Keratinocyte (primary cell): ENCODE measurements at regions not wholly inside any gene's neighbourhood (a gene's known extent, or its start where the extent isn't known, plus 50 kb on each side); places are given as distances from the start of the nearest gene placed in this dataset.

ENCODE experiments used
- DNase-seq: peaks from one replicate; pipeline ENCODE4 v3.0.0-alpha.2; 2011; ENCODE audit warnings: low read depth, missing footprints, low spot score
- FAIRE-seq: peaks from 2 replicates; lab custom pipeline; 2011; peaks lifted over from hg19 to GRCh38; lab: Jason Lieb, UNC
- H2AFZ ChIP-seq: 2 replicates; pipeline ENCODE4 v1.6.0; 2012; ENCODE audit warnings: low read length, control low read depth, inconsistent platforms; ENCODE audit not compliant: control insufficient read depth
- H3K27ac ChIP-seq: 2 replicates; pipeline ENCODE4 v1.5.1; 2011; ENCODE audit warnings: low read length; ENCODE audit not compliant: control insufficient read depth, insufficient read depth
- H3K27me3 ChIP-seq: 3 replicates; pipeline ENCODE4 v1.6.0; 2011; ENCODE audit warnings: low read length; ENCODE audit not compliant: control insufficient read depth, insufficient read depth; ENCODE audit errors: extremely low read depth
- H3K36me3 ChIP-seq, 2 experiments: 2 replicates in 1 of 2; 3 replicates in 1 of 2; pipeline ENCODE4 v1.5.1; 2011; ENCODE audit warnings: low read length in 2 of 2, mild to moderate bottlenecking in 1 of 2; ENCODE audit not compliant: control insufficient read depth in 2 of 2, insufficient read depth in 2 of 2; ENCODE audit errors: extremely low read depth in 1 of 2
- H3K4me1 ChIP-seq: 3 replicates; pipeline ENCODE4 v1.5.1; 2011; ENCODE audit warnings: low read length; ENCODE audit not compliant: control insufficient read depth, insufficient read depth; ENCODE audit errors: extremely low read depth
- H3K4me2 ChIP-seq: 3 replicates; pipeline ENCODE4 v1.6.0; 2011; ENCODE audit warnings: low read depth, low read length; ENCODE audit not compliant: control insufficient read depth, insufficient read depth; ENCODE audit errors: extremely low read depth
- H3K4me3 ChIP-seq, 3 experiments: fragments of 200-600 bp in 1 of 3; sonication (generic) in 1 of 3; 2 replicates in 2 of 3; 3 replicates in 1 of 3; pipeline ENCODE4 v1.5.1; 2011 to 2016; ENCODE audit warnings: low read length in 3 of 3, mild to moderate bottlenecking in 3 of 3, control low read depth in 2 of 3, inconsistent platforms in 1 of 3, low read depth in 1 of 3, mixed read lengths in 1 of 3, mixed run types in 1 of 3, moderate library complexity in 1 of 3; ENCODE audit not compliant: control insufficient read depth in 2 of 3, insufficient read depth in 2 of 3; ENCODE audit errors: extremely low read depth in 1 of 3
- H3K79me2 ChIP-seq: 2 replicates; pipeline ENCODE4 v1.6.0; 2012; ENCODE audit warnings: low read length; ENCODE audit not compliant: control insufficient read depth, insufficient read depth
- H3K9ac ChIP-seq: 3 replicates; pipeline ENCODE4 v1.6.0; 2011; ENCODE audit warnings: low read length; ENCODE audit not compliant: control insufficient read depth, insufficient read depth; ENCODE audit errors: extremely low read depth
- H3K9me1 ChIP-seq: 3 replicates; pipeline ENCODE4 v1.6.0; 2011; ENCODE audit warnings: low read length; ENCODE audit not compliant: control insufficient read depth, insufficient read depth; ENCODE audit errors: extremely low read depth
- H3K9me3 ChIP-seq: 2 replicates; pipeline ENCODE4 v1.5.1; 2012; ENCODE audit warnings: low read depth, low read length; ENCODE audit not compliant: control insufficient read depth
- H4K20me1 ChIP-seq: 3 replicates; pipeline ENCODE4 v1.6.0; 2011; ENCODE audit warnings: low read length; ENCODE audit not compliant: control insufficient read depth, insufficient read depth; ENCODE audit errors: extremely low read depth
- CTCF ChIP-seq, 3 experiments: IDR thresholded peaks in 1 of 3; conservative IDR thresholded peaks in 1 of 3; optimal IDR thresholded peaks in 1 of 3; 2 replicates in 2 of 3; 3 replicates in 1 of 3; pipeline versions ENCODE3 to v1.5.1; 2011; ENCODE audit warnings: low read length in 3 of 3, mild to moderate bottlenecking in 3 of 3, moderate library complexity in 2 of 3, control low read depth in 1 of 3, inconsistent platforms in 1 of 3; ENCODE audit not compliant: insufficient read depth in 2 of 3; ENCODE audit errors: extremely low read depth in 1 of 3
- EZH2 ChIP-seq: IDR thresholded peaks from one replicate; pipeline ENCODE4 v1.6.1; 2012; ENCODE audit warnings: inconsistent platforms, mild to moderate bottlenecking, low read length, moderate library complexity
- dilution Hi-C: fragments of 300-500 bp; cut with MboI; formaldehyde crosslinking; loops from one replicate; pipeline ENCODE4 v1.7.0; 2020; ENCODE audit warnings: low sequenced_read_pairs; ENCODE audit not compliant: extremely low pct_ligation_motif_present

- Histone ChIP-seq H2AFZ (no peak overlapping the region), H3K27ac (no peak overlapping the region), H3K4me2 (no peak overlapping the region), H3K79me2 (no peaks in the 10 kb centered on the region), H3K36me3 (no peaks in the 10 kb centered on the region), H3K4me1 (no peaks in the 10 kb centered on the region), H3K9ac (no peak overlapping the region), H3K9me1 (no peaks in the 10 kb centered on the region), H4K20me1 (no peaks in the 10 kb centered on the region), H3K9me3 (no peaks in the 10 kb centered on the region), H3K4me3 (no peak overlapping the region), H3K27me3 (peaks cover 14% of the 10 kb centered on the region)
- dilution Hi-C loops, result no loop called here
- TF ChIP-seq CTCF (optimal IDR thresholded peaks at IDR 0.05 in 1 of 3, IDR thresholded peaks at IDR 0.05 in 1 of 3, conservative IDR thresholded peaks at IDR 0.05 in 1 of 3; ENCODE audit: extremely low read depth in 1 of 3, insufficient read depth in 2 of 3, low read length in 3 of 3) (no peak), EZH2 (no peak)
- DNase-seq, result no peak
- FAIRE-seq, result no peak
These were observed 180.6 kb upstream of the PDE10A start for GRCh38 chr6:165843568-165844113.

DNA sequence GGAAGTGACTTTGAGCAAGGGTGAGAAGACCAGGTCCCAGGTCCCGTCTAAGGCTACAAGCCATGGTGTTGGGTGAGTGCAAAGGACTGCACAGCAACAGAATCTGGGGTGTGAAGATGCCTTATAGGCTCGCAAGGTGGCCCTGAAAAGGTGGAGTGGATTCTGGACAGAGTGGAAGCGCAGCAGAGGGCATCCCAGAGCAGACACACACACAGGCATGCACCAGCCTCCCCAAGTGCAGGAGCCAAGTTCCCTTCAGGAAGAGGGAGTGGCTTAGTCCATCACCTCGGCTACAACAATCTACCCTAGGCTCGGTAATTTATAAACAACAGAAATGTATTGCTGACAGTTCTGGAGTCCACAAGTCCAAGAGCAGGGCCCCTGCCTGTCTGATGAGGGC is 180.1 kb upstream of the PDE10A start:
- no peak overlapping the region for H3K4me3 ChIP-seq
- no peaks in the 10 kb centered on the region for H4K20me1 ChIP-seq
- FAIRE-seq (no peak), DNase-seq (no peak)
- dilution Hi-C loops, result no loop called here
- no peaks in the 10 kb centered on the region for H3K79me2 ChIP-seq
- TF ChIP-seq EZH2, result no peak
- no peak for TF ChIP-seq CTCF (optimal IDR thresholded peaks at IDR 0.05 in 1 of 3, IDR thresholded peaks at IDR 0.05 in 1 of 3, conservative IDR thresholded peaks at IDR 0.05 in 1 of 3; ENCODE audit: extremely low read depth in 1 of 3, insufficient read depth in 2 of 3, low read length in 3 of 3)
- H3K9me1 ChIP-seq, result no peaks in the 10 kb centered on the region
- no peaks in the 10 kb centered on the region for H3K9me3 ChIP-seq
- H2AFZ ChIP-seq, result no peak overlapping the region
- H3K27ac ChIP-seq, result no peak overlapping the region
- no peak overlapping the region for H3K9ac ChIP-seq
- H3K4me1 ChIP-seq, result no peaks in the 10 kb centered on the region
- H3K4me2 ChIP-seq, result no peak overlapping the region
- peaks cover 14% of the 10 kb centered on the region for H3K27me3 ChIP-seq
- H3K36me3 ChIP-seq, result no peaks in the 10 kb centered on the region
